GM19324 (cell line): ENCODE measurements at regions not wholly inside any gene's neighbourhood (a gene's known extent, or its start where the extent isn't known, plus 50 kb on each side); places are given as distances from the start of the nearest gene placed in this dataset.

ENCODE experiments used
- ATAC-seq: cut with Tn5 transposase; IDR thresholded peaks from one replicate; pipeline ENCODE4 v1.9.1; 2021; ENCODE audit warnings: mild to moderate bottlenecking, moderate library complexity; ENCODE audit not compliant: unreplicated experiment, low FRiP score

- no peak for ATAC-seq
Measured at GRCh38 chr3:34268032-34268709, 469.7 kb downstream of the PDCD6IP start.

DNA sequence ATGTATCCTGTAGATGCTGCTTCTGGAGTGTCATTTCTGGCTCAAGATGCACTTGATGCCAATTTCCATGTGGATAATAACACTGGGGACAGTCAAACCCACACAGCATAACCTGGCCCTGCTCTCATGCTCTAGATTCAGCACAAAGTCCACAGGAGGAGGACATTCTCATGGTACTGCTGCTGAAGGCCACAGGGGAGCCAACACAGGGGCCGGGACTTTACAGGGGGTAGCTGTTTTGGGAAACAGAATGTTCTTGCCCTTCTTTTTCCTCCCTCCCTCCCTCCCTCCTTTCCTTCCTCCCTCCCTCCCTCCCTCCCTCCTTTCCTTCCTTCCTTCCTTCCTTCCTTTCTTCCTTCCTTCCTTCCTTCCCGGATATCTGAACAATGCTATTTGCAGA, 477.4 kb downstream of the PDCD6IP start:
- ATAC-seq: no peak

DNA sequence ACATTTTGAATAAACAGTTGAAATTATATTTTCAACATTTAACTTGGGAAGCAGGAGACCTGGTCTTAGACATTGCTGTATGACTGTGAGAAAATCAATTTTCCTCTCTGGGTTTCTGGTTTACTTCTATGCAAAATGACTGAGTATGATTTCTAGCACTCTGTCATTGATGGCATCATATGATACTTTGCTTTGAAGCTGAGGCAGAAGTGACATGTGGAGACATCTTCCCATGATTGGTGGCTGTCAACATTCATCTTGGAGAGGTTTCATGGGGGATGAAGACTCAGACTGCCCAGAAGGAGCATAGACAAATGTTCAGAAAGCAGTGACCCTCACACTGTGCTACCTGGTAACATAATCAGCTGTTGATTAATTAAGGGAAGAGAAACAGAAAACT, 477.9 kb downstream of the PDCD6IP start:
- no peak for ATAC-seq

- ATAC-seq: no peak
Measured at GRCh38 chr3:34277110-34277509, 478.7 kb downstream of the PDCD6IP start.

DNA sequence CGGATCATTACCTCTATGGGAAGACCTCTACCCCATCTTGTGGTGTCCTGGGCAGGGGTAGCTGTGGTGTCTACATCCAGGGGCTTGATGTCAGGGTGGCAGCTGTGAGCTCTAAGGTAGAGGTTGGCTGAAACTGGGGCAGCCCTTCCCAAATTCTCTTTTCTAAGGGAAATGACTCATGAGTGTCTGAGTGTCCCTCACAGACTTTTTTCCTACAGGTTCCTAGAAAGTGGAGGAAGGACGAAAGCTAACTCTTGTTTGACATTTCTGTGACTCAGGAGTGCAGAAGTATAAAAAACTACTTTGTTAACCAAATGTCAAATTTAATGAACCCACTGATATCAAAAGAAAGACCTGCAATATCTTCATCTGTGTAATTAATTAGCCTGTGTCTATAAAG, 481.5 kb downstream of the PDCD6IP start:
- no peak for ATAC-seq

GRCh38 chr3:34283751-34284150, 485.3 kb downstream of the PDCD6IP start:
- ATAC-seq: no peak

DNA sequence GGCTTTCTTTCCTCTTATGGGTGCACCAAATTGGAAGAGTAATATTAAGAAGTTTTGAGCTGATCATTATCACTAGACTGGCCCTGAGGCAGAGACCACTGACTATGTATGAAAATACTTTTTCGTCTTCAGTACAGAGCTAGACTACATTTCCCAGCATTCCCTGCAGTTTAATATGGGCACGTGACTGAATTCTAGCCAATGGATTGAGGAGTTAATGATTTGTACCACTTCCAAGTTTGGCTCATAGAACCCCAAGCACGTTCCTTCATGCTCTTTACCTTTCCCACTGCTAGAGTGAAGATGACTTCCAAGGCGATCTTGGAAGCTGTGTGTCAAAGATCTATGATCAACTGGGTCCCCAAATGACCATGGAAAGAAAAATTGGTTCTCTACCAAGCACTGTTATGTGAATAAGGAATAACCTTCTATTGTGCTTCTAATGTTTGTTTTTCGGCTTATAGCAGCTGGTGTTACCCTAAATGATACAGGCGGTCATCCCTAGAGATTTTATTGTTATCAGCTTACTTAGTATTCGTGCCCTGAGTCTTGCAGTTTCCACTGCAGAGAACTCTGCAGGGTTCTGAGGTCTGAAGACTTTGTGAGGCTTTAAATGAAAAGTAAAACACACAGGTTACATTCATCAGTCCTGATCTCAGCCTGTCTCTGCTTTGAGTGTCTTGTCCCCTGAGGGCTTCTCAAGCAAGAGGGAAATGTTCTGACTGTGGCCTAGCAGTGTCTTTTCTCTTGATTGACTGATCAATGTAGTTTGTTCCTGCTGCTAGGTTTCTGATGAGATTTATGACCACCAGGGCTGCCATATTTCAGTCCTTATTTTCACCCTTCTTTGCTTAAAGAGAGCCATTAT, 486.8 kb downstream of the PDCD6IP start:
- no peak for ATAC-seq

GRCh38 chr3:34285827-34286188, 487.4 kb downstream of the PDCD6IP start:
- ATAC-seq: no peak

DNA sequence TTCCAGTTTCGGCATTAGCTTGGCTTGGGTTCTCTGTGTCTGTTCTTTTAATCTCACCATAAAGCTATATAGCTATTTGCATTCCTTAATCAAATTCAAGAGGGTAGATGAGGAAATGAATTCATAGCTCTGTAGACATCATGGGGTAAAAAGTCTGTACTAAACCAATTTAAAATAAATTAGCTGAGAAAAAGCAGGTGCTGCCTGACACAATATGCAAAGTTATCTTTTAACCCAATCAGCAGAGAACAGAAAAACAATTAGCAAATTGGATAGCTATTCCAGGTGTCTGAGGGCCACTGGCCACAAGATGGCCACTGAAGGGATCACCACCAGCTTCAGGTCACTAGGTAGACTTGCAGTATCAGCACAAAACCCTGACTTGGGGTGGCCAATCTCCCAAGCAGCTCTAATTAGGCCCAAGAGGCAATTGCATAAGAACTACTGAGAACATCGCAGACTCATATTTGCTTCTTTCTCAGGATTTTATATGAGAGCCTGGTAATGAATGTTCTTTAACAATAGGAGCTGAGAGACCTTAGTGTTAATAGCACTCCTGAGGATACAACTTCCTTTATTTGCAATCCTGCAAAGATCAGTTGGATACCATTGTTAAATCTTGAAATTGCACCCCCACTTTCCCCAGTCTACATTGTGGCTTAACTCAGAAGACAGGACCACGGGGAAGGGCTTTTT, 494.3 kb downstream of the PDCD6IP start:
- ATAC-seq: no peak

GRCh38 chr3:34294240-34294639, 495.8 kb downstream of the PDCD6IP start:
- ATAC-seq: no peak

GRCh38 chr3:34296796-34297195, 498.4 kb downstream of the PDCD6IP start:
- ATAC-seq: no peak

GRCh38 chr3:34298653-34299052, 500.2 kb downstream of the PDCD6IP start:
- ATAC-seq: no peak

DNA sequence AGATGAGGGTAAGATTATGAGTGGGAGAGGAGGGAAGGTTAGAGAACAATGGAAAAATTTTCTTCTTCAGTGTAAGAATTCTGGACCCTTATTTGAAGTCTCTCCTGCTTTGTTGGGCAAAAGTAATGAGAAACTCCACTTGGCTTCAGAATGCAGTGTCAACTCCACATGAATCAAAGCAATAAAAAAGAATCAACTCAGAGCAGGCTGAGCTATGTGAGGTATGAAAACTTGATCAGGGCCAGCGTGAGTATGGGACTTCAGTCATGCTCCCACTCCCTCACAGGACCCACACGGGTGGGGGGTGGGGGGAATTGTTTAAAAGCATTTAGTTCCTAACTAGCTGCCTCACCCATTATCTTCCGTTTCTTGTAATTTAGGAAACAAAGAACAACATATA, 502.2 kb downstream of the PDCD6IP start:
- ATAC-seq: no peak

GRCh38 chr3:34301313-34301712, 502.9 kb downstream of the PDCD6IP start:
- no peak for ATAC-seq

- no peak for ATAC-seq
Measured at GRCh38 chr3:34305266-34305665, 506.8 kb downstream of the PDCD6IP start.

- no peak for ATAC-seq
Measured at GRCh38 chr3:34312684-34313083, 514.3 kb downstream of the PDCD6IP start.

- ATAC-seq: no peak
Measured at GRCh38 chr3:34319881-34320280, 521.5 kb downstream of the PDCD6IP start.

- ATAC-seq: peak; percentile 54
Measured at GRCh38 chr3:34323517-34323916, 525.1 kb downstream of the PDCD6IP start.

- ATAC-seq: no peak
Measured at GRCh38 chr3:34346656-34347055, 548.2 kb downstream of the PDCD6IP start.

DNA sequence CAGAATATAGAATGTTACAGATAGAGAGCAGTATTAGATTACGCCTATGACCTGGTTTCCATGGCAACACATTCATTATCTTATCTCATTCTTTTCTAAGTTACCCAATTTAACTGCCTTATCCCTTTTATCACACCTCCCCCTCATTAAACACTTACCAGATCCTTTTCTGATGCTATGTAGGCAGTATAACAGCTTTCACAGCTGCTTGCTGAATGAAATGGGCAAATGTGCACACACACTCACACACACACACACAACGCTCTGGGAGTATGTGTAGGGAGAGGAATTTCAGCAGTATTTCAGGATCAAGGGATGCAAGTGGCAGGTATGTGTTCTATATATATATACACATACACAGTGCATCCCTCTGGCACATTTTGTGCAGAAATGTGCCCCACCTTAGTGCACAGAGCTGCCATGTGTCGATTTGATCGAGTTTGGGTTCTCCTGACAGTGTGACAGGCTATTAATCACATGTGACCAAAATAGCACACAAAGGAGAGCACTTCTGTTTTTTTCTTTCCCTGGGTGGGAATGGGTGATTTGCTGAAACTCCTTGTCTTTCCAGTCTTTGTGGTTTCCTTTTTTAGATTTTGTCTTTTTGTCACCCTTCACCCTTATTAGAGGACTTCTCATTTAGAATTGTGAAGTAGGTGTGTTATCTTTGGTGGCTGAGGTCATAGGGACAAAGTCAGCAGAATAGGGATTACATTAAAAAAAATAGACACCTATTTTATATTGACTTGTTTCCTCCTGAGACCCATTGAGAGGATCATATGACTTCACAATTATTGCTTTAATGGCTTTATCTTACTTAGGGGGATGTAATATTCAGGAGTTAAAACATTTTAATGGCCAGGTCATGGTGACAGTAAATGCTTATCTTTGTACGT, 553.7 kb downstream of the PDCD6IP start:
- no peak for ATAC-seq
